Fibroblast of lung (primary cell): ENCODE measurements at regions not wholly inside any gene's neighbourhood (a gene's known extent, or its start where the extent isn't known, plus 50 kb on each side); places are given as distances from the start of the nearest gene placed in this dataset.

Experiments
- EZH2 ChIP-seq: IDR thresholded peaks from 2 replicates; pipeline ENCODE4 v1.5.1; 2012; ENCODE audit warnings: low read length, control low read depth, mild to moderate bottlenecking; ENCODE audit errors: missing control alignments
- TF ChIP-seq, protein P1 (sequence below), 2 donors: IDR thresholded peaks in 1 of 2; conservative IDR thresholded peaks in 1 of 2; 1 replicate in 1 of 2; 2 replicates in 1 of 2; pipeline ENCODE4 v1.5.1; 2011 to 2012; ENCODE audit warnings: low read length in 2 of 2, control low read depth in 1 of 2, inconsistent platforms in 1 of 2, low read depth in 1 of 2, mild to moderate bottlenecking in 1 of 2

DNA sequence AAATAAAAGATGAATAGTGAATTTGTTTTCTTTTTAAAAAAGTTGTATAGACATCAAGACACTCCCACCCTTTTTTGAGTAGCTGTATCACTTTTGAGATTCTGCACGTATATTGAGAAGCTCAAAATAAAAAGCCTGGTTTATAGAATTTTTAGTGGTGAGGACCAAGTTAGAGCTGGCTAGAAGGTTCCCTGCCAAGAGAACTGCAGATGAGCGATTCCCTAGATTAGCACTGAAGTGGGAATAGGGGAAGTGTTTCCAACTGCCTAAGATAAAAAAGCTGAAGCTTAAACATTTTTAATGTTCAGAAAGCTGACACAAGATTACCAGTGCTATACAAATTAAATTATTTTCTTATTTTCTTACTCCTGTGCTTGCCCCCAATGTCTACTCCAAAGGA is 135.7 kb upstream of the TMEM229A start:
- TF ChIP-seq, protein P1, sequence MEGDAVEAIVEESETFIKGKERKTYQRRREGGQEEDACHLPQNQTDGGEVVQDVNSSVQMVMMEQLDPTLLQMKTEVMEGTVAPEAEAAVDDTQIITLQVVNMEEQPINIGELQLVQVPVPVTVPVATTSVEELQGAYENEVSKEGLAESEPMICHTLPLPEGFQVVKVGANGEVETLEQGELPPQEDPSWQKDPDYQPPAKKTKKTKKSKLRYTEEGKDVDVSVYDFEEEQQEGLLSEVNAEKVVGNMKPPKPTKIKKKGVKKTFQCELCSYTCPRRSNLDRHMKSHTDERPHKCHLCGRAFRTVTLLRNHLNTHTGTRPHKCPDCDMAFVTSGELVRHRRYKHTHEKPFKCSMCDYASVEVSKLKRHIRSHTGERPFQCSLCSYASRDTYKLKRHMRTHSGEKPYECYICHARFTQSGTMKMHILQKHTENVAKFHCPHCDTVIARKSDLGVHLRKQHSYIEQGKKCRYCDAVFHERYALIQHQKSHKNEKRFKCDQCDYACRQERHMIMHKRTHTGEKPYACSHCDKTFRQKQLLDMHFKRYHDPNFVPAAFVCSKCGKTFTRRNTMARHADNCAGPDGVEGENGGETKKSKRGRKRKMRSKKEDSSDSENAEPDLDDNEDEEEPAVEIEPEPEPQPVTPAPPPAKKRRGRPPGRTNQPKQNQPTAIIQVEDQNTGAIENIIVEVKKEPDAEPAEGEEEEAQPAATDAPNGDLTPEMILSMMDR (conservative IDR thresholded peaks at IDR 0.05 in 1 of 2, IDR thresholded peaks at IDR 0.05 in 1 of 2; ENCODE audit: low read depth in 1 of 2, low read length in 2 of 2): no peak
- no peak for TF ChIP-seq EZH2
